GM11168 (cell line): ENCODE measurements at regions not wholly inside any gene's neighbourhood (a gene's known extent, or its start where the extent isn't known, plus 50 kb on each side); places are given as distances from the start of the nearest gene placed in this dataset.

Source experiments
- in situ Hi-C: fragments of 300-500 bp; cut with MboI; formaldehyde crosslinking; loops from one replicate; pipeline ENCODE4 v1.12.0; 2022; ENCODE audit warnings: low sequenced_read_pairs; ENCODE audit not compliant: unreplicated experiment

DNA sequence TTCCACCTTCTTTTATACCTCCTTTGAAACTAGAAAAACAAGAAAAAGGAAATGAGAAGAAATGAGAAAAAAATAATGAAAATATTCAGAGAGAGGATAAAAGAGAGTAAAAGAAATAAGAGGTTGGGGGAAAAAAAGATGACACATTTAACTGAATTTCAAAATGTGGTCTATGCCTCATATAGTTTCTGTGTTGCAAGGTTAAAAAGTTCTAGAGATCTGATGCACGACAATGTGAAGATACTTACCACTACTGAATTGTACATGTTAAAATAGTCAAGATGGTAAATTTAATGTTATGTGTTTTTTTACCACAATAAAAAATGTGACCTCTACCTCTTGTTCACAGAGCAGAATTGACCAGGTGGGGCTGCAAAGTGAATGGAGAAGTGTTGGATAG is 314.8 kb upstream of the OR4E1 start:
- in situ Hi-C loops = no loop called here

DNA sequence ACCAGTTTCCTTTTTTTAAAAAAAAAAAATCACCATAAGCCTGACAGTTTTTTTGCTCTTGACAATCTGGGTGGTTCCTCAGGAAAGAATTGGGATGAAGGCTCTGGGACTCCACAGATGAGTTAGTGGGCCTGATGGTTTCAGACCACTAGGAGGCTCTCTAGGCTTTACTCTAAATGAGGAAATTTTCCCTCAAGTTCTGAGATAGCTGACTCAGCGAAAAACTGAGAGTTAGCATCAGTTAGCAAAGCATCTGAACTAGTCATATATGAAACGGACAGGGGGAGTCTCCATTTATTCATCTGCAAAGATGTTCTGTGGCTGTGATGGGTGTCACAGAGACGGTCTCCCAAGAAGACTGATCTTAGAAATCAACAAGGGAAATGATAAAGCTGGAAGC is 314.3 kb upstream of the OR4E1 start:
- in situ Hi-C loops = no loop called here

DNA sequence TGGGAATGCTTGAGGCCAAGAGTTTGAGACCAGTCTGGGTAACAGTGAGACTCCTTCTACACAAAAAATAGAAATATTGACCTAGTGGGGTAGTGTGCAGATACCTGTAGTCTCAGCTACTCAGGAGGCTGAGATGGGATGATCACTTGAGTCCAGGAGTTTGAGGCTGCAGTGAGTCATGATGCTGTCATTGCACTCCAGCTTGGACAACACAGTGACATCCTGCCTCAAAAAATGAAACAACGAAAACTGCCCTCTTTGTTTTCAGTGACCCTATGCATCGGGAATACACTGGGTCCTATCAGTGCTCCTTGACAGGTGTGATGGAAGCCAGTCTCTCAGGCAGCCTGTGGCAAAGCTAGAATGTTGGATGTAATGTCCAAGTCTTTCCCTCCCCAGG is 311.5 kb upstream of the OR4E1 start:
- in situ Hi-C loops = no loop called here

DNA sequence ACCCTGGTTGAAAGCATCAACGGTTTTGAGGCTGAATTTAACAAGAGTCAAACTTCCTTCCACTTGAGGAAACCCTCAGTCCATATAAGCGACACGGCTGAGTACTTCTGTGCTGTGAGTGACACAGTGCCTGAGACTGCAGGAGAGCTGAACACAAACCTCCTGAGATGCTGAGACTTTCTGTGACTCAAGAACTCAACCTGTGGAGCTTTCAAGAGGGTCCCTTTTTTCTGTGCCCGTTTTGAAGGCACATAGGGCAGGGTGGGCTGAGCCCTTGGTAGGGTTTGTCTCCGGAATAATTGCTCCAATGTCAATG is 305.3 kb upstream of the OR4E1 start:
- in situ Hi-C loops = no loop called here

DNA sequence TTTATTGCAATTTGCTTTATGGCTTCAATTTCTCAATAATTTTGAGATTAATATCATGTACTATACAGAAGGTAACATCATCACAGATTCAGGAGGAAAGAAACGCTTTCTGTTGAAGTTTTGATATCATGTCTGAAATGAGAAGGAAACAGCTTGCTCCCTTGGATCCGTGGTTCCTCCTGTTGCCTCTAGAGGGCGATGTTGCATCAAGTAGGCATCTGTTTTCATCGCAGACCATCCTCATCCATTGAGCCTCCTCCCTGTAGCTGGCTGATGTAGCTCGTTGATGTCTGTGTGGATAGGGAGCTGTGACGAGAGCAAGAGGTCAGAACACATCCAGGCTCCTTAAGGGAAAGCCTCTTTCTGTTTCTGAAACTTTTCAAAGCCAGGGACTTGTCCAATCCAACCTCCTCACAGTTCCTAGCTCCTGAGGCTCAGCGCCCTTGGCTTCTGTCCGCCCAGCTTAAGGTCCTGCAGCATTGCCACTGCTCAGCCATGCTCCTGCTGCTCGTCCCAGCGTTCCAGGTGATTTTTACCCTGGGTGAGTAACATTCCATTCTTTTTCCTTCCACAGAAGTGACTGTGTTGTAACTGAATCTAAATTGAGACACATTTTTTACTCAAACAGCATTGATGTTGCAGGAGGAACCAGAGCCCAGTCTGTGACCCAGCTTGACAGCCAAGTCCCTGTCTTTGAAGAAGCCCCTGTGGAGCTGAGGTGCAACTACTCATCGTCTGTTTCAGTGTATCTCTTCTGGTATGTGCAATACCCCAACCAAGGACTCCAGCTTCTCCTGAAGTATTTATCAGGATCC is 304.8 kb upstream of the OR4E1 start:
- in situ Hi-C loops = no loop called here

DNA sequence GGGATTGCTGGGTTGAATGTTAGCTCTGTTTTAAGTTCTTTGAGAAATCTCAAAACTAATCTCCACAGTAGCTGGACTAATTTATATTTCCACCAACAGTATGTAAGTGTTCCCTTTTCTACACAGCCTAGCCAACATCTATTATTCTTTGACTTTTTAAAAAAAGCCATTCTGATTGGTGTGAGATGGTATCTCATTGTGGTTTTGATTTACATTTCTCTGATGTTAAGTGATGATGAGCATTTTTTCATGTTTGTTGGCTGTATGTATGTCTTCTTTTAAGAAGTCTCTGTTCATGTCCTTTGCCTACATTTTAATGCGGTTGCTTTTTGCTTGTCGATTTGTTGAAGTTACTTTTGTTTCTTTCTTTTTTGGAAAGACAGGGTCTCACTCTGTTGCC is 301.1 kb upstream of the OR4E1 start:
- in situ Hi-C loops = no loop called here

DNA sequence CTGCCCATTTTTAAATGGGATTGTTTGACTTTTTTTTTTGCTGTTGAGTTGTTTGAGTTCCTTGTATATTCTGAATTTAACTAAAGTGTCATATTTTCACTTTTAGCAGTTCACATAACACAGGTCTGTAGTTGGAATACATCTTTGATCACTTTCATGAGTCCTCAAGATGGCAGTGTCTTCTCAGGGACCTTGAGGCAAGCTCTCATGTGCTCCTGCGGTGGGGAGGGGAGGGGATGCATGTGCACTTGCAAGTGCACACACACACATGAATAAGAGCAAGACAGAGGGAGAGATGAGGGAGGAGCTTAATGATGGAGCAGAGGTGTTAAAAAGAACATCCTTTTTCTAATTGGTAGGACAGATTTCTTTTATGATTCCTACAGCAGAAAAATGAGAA is 291.4 kb upstream of the OR4E1 start:
- in situ Hi-C loops = no loop called here

DNA sequence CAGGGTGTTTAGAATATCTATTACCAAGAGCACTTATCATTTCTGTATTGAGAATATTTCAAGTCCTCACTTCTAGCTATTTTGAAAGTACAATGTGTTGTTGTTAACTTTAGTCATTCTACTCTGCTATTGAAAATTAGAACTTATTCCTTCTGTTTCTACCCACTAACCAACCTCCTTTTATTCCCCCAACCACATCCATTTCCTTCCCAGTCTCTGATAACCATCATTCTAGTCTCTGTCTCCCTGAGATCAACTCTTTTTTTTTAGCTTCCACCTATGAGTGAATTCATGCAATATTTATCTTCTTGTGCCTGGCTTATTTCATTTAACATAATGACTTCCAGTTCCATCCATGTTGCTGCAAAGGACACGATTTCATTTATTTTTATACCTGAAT is 290.6 kb upstream of the OR4E1 start:
- in situ Hi-C loops = no loop called here

DNA sequence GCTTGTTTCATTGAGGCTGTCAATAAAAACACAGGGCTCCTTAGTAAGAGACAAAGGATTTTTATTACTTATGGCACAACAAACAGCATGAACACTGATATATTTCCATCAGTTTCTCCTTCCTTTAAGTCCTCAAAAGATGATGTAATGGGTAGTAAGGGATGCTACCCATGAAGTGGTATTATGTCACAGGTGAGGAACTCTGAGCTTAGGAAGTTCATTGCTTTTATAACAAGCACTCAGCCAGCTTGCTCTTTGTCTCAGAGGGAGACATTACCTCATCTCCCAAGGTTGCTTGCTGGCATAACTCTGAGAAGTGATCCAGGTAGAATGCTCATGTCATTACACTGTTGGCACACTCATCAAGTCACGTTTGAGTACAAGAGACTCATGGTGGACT is 287.0 kb upstream of the OR4E1 start:
- in situ Hi-C loops = no loop called here

DNA sequence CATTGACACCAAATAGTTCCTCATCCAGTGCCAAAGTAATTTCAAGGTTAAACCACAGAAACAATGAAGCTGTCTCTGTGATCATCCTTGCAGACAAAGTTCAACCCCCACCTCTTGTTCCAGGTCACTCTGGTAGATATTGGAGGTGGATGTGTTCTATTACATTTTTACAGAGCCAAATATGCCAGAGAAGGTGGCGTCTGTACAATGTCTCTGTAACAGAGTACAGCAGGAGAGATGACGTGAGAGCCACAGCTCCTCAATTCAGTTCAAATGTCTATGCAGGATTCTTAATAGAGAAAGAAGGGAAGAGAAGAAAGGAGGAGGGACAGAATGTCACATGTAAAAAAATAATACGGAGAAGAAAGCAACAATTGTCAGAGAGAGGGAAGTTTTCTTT is 268.3 kb upstream of the OR4E1 start:
- in situ Hi-C loops = no loop called here

DNA sequence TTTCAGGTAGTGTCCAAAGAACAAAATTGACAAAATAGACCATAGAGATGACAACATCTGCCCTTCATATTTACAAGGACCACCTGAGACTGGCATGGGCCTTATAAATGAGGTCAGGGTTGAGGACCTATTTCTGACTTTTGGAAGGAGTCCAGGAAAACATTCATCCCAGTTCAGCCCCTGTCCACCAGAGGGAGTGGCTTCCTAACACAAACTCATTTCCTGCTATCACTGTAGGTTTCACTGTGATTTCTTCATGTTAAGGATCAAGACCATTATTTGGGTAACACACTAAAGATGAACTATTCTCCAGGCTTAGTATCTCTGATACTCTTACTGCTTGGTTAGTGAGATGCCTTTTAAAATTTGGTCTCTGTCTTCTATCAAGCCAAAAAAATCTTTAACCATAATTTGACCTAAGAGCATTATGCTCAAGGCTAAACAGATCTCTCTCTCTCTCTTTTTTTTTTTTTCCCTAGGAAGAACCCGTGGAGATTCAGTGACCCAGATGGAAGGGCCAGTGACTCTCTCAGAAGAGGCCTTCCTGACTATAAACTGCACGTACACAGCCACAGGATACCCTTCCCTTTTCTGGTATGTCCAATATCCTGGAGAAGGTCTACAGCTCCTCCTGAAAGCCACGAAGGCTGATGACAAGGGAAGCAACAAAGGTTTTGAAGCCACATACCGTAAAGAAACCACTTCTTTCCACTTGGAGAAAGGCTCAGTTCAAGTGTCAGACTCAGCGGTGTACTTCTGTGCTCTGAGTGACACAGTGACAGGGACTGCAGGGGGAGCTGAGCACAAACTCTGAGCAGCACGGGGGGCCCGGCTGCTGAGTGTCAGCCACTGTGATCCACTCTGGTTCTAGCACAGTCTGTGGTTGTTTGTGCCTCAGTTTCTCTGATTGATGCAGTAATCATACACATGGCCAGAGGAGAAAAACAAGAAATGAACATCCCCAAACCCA is 267.6 kb upstream of the OR4E1 start:
- in situ Hi-C loops = no loop called here

DNA sequence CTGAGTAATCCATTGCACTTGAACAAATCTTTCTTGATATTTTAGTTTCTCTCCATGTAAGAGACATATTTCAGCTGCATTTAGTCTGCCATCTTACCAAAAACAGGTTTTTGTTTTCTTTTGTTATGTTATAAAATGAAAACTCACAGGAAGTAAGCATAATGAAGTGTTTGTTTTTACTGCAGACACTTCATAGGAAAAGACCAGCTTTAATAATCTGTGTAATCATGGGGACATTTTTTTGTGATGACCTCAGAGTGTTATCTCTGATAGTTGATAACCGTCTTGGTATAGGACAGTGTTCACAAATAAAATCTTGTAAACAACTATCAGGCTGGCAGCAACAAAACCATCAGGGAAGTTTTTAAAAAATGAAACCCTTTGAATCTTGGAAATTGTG is 266.2 kb upstream of the OR4E1 start:
- in situ Hi-C loops = no loop called here

DNA sequence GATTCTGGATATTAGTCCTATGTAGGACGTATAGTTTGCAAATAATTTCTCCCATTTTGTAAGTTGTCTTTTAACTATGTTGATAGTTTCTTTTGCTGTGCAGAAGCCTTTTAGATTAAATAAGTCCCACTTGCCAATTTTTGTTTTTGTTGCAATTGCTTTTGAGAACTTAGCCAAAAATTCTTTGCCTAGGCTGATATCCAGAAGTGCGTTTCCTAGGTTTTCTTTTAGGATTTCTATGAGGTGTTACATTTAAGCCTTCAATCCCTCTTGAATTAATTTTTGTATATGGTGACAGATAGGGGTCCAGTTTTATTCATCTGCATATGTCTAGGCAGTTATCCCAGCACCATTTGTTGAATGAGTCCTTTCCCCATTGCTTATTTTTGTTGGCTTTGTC is 264.4 kb upstream of the OR4E1 start:
- in situ Hi-C loops = no loop called here

DNA sequence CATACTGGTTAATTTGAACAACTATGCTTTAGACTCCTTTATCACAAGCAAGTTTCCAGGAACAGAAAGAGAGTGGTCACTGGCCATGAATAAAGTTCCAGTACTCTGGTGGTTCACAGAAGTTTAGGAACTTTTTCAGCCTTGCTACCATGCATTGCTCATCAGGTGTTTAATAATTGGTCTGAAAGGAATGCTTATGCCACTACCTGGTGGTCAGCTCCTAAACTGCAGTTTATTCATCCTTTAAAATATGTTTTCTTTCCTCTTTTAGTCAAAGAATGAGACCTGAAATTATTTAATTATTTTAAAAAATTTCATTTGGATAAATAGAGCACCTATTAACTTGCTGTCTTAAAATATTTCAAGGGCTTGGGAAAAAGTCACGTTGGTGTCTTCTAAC is 260.1 kb upstream of the OR4E1 start:
- in situ Hi-C loops = no loop called here

DNA sequence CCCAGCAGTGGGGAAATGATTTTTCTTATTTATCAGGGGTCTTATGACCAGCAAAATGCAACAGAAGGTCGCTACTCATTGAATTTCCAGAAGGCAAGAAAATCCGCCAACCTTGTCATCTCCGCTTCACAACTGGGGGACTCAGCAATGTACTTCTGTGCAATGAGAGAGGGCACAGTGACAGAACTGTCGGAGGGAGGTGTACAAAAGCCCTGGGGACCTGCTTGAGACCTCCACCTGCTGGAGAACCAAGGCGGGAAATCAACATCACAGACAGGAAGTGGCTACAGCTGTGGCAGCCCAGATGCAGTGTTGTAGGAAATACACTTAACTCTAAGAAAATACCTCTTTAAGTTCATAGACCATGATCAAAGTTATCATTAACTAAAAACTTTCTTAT is 250.9 kb upstream of the OR4E1 start:
- in situ Hi-C loops = no loop called here

DNA sequence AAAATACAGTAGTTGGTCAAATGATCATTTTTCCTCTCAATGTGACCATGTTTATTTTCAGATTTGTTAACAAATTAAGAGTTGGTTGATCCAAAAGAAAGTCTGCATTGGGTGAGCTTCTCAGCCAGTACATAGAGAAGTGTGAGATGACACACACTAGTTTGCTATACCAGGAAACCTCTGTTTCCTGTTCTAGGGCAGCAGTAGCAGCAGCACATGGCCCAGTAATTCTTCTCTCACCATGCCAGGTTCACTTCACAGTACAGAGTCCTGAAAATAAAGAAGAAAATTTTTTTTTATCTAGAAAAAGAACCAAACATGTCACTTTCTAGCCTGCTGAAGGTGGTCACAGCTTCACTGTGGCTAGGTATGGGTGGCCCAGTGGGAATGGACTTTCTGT is 250.2 kb upstream of the OR4E1 start:
- in situ Hi-C loops = no loop called here

DNA sequence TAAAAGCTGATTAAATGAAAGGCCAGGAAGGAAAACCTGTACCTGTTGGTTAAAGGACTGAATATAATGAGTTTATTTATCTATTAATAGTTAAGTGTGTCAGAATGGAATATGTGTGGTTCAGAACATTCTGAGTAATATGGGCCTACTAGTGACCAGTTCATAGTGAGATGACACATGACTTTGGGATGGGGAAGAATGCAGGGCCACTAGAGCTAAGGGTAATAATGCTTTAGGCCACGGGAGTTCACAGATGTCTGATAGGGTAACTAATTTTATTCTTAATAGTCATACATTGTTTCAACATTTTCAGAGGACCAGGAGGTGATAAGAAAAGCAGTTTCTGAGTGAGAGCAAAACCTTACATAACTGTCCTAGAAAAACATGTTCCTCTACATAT is 247.8 kb upstream of the OR4E1 start:
- in situ Hi-C loops = no loop called here

DNA sequence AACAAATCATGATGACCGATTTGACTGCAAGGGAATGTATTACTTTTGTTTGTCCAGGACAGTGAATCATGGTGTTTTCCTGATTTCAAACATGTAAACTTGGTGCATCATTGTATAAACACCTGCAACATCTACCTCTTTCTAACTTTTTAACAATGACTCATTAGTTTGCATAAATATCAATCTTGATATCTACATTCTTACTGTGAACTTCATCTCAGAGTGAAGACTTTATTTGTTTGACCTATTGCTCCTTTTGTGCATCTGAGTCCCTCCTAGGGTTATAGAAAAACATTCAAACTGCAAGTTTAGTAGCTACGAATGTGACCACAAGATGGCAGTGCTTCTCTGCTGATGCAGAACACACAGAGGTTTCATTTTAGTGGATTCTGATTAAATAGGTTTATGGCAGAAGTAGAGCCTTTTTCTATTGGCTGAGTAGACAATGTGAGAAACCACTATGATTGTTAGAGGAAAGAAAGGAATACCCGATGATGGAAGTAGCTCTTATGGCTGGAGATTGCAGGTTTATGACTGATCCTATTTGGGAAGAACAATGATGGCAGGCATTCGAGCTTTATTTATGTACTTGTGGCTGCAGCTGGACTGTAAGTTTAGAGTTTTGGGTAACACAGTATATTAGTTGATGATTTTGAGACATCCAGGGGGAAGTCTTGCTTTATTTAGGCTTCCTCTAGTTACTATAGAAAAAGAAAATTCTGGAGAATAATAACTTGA is 244.2 kb upstream of the OR4E1 start:
- in situ Hi-C loops = no loop called here

DNA sequence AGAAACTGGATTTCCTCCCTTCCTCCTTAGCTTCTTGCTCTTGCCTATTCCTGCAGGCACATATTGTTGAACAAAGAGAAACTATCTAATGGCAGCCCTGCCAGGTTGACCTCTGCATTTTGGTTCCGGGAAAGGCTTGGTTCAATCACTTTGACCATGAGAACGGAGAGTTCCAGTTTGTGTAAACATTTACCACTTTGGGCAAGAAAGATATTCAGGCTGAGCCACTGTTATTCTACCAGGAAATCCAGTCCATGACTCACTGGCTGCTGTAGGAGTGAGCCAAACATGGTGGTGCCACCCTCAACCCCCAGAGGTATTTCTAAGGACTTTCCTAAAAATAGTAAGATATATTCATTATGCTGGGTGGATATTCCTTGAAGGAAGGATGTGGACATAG is 242.2 kb upstream of the OR4E1 start:
- in situ Hi-C loops = no loop called here

DNA sequence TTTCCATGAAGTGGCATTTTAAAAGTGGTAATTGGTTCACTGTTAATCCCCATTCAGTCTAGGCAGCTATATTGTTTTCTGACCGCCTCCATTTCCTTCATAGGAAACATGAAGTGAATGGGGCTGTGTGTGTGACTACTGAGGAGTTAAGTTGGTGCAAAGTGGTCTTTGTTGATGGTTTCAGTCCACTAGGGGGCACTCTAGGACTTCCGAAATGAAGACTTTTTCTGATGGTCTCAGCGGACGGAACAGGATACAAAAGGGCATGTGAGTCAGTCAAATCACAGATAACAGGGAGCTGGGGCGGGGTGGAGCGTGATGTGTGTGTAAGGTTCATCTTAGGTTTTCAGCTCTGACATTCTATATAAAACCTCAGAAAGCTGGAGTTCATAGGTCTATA is 240.1 kb upstream of the OR4E1 start:
- in situ Hi-C loops = no loop called here

DNA sequence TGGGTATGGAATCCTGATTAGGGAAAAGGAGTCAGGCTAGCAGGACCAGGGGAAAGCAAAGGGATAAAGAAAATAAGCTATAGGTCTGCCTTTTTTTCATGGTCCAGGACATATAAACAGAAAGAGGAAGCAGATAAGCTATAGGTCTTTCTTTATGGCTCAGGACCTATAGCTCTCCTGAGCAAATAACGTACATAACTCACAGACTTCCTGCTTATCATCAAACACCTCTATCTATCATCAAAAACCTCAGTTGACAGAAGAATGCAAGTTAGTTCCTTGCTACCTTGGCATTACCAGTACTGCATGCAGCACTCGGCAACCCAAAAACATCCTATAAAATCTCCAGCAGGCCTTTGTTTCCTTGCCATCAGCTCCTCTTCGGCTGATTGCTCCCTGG is 238.7 kb upstream of the OR4E1 start:
- in situ Hi-C loops = no loop called here
